ENCODE measurements at regions not wholly inside any gene's neighbourhood (a gene's known extent, or its start where the extent isn't known, plus 50 kb on each side); places are given as distances from the start of the nearest gene placed in this dataset.

DNA sequence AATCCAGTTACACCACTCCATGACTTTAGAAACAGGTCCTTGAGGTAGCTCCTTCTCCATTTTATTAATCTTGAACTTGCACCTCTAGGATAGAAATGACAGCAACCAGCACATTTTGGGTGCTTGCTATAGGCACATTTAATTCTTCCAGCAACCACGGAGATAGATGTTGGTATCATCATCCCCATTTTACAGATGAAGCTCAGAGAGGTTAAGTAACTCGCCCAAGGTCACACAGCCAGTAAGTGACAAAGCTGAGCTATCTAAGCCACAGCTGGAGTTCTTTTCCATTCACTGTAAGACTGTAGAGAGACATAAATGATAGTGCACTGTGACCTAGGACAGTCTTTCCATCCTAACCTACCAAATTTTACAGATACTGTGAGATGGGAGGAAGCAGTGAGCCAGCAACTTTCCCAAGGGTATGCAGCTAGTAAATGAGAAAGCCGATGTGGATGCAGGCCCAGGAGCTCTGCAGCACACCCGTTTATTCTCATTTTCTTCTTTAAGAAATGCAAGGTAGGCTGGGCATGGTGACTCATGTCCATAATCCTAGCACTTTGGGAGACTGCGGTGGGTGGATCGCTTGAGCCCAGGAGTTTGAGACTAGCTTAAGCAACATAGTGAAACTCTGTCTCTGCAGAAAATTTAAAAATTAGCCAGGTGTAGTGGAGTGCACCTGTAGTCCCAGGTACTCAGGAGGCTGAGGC lies 103.2 kb downstream of the TBX5 start:
- FAIRE-seq (no peak), DNase-seq (ENCODE audit: low spot score) (no peak)

DNA sequence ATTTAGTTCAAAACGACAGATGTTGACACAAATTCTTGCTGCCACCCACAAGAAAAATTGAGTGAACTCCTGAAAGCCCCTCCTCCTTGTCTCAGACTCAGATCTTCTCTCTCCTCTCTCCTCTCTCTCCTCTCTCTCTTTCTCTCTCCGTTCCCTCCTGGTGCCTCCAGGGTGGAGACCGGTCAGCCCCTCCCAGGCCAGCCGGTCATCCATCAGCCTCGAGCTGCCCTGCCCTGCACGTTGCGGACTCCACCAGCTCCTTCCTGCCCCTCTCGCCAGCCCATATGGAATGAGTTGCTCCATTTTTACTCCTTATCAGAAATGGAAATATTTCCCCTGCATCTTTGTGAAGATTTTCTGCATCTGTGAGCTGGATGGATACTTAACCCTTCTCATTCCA lies 103.8 kb downstream of the TBX5 start:
- FAIRE-seq (no peak), DNase-seq (ENCODE audit: low spot score) (no peak)

DNA sequence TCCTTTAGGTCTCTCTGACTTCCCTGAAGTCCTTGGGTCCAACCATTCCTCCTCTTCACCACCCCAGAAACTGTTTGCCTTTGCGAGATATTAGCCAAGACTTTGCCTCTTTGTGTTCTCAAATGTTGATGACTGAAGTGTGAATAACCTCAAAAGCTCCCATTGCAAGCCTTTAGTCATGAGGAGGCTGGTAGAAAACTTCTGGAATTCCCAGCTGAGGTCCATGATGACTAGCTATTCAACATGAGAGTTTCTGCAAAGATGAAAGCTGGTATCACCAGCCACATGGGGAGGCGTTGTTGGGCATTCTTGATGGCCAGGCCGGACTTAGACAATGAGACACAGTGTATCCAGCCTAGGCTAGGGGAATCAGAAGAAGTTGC lies 111.7 kb downstream of the TBX5 start:
- FAIRE-seq (no peak), DNase-seq (ENCODE audit: low spot score) (no peak)

DNA sequence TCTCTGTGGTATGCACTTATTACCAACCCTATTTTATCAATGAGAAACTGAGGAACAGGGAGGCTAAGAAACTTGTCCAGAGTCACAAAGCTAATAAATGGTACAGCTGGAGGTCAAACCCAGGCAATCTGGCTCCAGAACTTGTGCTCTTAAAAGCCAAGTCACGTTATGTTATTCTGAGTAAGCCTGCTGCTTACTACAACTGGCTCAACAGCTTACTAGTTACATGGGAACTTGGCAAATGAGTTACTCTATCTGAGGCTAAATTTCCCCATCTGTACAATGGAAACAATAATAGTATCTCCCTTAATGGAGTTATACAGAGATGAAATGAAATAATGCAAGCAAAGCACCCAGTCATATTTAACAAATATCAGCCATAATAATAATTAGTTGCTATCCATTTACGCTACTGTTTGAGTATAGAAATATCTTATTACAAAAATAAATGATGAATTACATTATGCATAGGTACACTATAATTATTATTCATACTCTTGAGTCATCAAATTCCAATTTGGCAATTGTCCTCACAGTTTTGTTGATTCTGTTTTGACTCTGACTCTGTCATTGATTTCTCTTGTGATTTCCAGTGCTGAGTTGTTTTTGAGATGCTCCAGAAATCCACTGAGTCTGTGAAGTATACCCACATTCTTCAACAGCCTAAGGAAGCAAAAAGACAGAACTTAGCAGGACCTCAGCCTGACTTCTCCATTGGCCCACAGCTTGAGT lies 112.2 kb downstream of the TBX5 start:
- no peak for FAIRE-seq
- no peak for DNase-seq (ENCODE audit: low spot score)

DNA sequence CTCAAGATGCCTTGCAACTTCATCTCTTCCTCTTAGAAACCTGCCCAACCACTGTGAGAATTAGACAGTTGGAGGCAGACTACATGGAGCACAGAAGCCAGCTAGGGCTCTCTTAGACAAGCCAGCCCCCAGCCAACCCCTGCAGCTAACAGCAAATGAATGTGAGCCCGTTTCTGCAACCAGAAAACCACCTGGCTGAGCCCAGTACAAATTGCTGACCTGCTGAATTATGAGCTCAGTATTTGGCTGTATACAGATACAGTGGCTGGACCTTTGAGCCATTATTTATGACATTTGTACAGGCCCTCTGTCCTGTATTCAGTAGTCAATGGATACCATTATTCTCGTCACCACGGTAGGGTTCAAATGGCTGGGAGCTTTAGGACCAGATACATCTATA lies 112.9 kb downstream of the TBX5 start:
- DNase-seq (ENCODE audit: low spot score): no peak
- no peak for FAIRE-seq

DNA sequence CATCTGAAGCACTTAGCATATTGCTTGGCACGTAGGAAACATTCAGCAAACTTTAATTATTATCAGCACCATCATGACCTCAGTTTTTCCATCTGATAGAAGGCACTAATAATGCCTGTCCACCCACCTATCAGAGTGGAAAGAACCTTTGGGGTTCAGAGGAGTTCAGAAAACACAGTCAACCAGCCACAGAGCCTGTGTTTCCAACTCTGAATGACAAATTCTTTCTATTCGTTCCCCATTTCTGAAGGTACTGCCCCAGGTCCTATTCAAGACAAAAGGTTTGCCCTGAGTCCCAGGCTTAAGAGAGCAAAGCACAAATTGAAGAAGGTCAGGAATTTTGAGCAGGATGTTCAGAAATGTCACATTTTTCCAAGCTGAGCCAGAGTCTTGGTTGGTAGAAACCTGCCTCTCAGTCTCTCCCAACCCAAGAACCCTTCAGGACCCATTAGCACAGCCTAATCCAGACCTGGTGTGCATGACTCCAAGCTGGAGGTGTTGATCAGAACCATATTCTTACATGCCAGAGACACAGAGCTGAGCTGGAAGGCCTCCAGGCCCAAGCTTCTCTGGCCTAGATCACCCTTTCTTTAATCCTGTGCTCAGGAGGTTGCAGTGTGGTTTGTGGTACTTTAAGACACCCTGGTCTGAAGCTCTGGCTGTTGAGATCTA lies 114.4 kb downstream of the TBX5 start:
- FAIRE-seq: no peak
- DNase-seq (ENCODE audit: low spot score): no peak

DNA sequence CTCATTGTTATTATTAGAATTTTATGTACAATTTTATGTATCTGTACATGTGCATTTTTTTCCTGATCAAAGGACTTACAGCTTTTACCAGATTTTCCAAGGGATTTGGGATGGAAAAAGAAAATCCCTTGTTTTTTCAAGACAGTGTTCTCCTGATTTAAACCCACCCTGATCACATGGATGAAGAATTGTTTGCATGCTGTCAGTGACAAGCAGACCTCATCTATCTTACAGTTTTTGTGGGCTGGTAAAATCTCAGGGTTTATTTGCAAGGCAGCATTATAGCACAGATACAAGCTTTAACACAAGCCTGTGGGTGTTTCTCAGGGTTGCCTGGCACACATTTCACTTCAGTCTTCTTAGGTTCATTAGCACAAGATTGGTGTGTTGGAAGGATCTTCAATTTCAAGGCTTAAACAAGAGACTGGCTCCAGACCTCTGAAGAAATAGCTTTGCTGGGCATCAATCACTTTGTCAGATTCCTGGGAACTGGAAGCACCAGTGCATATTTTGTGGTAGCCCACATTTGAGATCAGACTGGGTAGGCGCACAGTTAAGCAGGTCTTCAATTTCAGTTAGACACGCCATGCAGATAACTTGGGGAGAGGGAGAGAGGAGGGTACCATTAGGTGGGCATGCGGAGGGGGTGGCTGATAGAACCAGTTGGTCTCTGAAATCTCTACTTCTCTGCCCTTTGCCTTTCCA lies 118.0 kb downstream of the TBX5 start:
- DNase-seq (ENCODE audit: low spot score) (peak; percentile 24), FAIRE-seq (no peak)

DNA sequence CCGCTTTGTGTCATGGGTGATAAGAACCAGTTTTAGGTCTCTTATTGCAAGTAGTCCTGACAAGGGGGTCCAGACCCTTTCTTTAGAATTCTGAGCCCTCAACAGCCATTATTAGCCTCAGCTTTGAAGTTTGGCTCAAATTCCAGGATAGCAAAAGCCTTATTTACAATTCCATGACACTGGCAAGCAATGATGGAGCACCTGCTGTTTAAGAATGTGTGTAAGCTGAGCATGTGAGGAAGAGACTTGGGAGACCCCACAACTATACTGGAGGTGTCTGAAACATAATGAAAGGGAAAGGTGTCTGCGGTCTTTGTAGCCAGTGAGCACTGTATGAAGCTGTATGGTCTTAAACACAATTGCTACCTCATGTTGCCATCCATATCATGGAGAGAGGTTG lies 119.8 kb downstream of the TBX5 start:
- no peak for FAIRE-seq

DNA sequence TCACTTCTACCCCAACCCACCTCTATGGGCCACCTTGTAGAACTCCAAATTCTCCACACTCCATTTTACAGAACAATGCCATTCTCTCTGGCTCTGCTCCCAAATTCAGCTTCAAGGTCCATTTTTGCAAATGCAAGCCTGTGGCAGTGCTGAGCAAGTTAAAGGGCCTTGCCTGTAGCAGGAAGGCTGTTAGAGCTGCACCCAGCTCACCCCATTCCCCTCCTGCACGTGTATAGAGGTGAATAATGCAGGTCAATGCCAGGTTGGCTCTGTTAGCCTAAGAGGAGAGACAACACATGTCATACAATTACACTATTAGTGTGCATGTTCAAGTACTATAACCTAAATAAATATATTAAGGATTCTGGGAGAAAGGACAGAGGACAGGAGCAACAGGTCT lies 120.4 kb downstream of the TBX5 start:
- FAIRE-seq: no peak

More for the DNA sequence above, 119.8 kb downstream of the TBX5 start:
- no peak for DNase-seq (ENCODE audit: low spot score)

DNA sequence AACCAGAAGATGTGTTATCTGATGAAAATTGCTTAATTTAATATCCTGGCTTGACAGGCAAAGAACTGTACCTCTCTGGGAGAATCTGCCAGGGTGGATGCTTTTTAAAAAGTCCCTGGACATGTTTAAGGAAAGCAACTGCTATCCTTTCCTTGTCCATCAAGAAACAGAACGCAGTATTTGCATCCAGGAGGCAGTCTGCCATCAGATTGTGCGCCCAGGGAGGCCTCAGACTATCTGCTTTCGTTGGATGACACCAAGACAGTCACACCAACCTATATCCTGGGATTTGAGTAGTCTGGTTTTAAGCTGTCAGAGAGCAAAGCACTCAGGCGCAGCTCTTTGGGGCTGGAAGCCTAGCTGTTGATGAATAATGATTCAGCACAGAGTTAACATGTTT lies 121.9 kb downstream of the TBX5 start:
- DNase-seq (ENCODE audit: low spot score) (no peak), FAIRE-seq (no peak)

More for the DNA sequence above, 120.4 kb downstream of the TBX5 start:
- no peak for DNase-seq (ENCODE audit: low spot score)

DNA sequence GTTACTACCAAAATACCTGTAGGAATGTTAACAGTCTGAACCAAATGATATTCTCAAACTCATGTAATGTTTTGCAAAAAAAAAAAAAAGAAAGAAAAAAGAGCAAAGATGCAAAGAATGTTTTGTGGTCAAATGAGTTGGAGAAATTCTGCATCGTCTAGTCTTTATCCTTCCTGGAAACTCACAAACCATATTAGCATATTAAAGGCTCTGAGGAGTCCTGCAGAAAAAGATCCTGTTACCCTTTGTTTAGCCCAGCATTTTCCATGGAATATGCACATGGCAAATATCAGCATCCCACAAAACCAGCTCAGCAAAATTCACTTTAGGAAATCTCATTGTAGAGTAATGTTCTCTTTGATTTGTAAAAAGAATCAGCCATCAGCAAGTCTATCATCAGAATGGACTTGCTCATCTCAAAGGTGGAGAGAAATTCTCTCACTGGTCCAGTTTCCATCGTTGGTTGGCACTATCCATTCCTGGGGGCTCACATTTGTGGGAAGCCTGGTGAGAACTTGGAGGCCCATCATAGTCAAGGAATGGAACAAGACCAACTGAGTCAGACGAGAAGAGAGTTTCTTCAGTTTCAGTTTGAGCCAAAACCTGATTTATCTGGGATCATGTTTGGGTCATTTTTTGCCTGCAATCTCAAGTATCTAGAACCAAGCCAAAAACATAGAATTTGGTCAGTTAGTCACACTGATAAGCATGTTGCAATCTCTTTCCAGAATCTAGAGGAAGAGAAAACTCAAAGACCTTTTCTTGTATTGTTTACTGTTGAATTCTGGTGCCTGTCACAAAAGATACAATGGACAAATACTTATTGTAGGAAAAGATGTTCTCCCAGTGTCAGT lies 129.8 kb downstream of the TBX5 start:
- no peak for FAIRE-seq
- DNase-seq (ENCODE audit: low spot score): no peak

DNA sequence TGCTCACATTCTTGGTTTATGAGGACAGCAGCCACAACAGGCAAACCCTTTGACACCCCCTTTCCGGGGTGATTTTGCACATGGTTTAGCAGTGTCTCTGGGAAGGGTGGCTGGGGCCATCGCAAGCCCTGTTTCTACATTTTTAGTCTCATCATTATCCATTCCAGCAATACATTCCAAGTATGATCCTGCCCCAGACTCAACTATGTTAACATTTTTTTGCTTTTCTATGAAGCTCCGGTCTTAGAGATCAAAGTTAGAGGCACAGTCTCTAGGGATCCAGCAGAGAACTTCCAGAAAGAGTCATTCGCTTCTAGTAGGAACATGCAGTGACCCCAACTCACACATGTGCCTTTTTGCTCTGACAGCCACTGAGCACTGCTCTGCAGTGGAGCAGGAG lies 130.9 kb downstream of the TBX5 start:
- DNase-seq (ENCODE audit: low spot score): peak; percentile 14
- no peak for FAIRE-seq

DNA sequence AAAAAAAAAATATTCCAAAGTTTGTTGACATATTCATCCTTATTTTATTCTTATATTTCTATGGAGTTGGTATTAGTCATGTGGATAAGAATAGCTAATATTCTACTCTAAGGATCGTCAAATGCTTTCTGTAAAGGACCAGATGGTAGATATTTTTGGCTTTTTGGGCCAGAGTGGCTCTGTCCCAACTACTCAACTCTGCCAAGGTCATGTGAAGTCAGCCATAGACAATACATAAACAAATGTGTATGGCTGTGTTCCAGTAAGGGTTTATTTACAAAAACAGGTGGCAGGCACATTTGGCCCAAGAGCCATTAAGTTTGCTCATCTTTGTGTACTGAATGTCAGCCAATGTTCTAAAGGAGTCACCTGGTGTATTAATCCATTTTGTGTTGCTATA lies 131.8 kb downstream of the TBX5 start:
- FAIRE-seq: peak; percentile 13
- no peak for DNase-seq (ENCODE audit: low spot score)

DNA sequence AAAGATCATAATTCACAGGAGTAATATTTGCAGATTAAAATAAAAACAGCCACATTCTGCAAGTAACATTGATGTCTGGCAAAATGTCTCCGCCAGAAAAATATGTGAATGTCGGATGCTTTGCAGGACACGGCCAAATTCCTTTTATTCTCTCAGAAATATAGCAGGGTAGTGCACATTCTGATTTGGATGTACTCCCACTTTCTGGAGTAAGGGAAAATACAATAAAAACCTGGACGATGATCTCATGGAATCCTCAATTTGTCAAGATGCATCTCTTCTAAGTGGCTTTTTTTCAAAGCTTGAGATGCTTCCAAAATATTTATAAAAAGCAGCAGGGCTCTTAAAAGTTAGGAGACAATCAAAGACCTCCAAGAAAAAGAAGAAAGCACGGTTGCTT lies 133.3 kb downstream of the TBX5 start:
- DNase-seq (ENCODE audit: low spot score) (no peak), FAIRE-seq (no peak)

DNA sequence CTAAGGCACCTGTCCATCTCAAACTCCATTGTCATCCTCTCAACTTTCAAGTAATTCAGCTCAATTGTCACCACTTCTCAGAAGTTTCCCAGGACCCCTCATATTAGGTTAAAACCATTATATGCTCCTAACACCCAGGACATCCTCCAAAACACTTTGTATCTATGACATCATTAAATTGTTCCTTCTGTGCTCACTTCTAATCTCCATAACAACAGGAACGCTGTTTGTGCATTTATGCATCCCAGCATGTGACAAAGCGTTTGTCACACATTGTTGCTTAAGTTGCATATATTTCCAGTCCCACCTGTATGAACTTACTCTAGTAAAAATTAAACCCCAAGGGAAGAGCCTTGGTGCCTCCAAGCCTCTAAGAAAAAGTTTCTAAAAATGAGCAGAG lies 133.9 kb downstream of the TBX5 start:
- FAIRE-seq (no peak), DNase-seq (ENCODE audit: low spot score) (no peak)

DNA sequence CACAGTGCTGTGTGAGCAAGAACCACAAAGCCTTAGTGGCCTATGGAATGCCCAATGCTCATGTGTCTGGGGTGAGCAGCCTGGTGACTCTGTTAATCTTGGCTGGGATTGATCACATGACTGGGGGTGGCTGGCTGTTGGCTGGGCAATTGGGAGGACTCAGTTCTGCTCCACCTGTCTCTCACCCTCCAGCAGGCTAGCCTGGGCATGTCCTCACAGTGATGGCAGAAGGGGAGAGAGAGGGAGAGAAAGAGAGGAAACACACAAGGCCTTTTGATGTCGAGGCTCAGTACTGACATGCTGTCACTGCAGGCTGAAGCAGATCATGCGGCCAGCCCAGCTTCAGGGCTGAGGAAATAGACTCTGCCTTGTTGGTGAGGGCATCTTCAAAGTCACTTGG lies 136.8 kb downstream of the TBX5 start:
- no peak for FAIRE-seq

DNA sequence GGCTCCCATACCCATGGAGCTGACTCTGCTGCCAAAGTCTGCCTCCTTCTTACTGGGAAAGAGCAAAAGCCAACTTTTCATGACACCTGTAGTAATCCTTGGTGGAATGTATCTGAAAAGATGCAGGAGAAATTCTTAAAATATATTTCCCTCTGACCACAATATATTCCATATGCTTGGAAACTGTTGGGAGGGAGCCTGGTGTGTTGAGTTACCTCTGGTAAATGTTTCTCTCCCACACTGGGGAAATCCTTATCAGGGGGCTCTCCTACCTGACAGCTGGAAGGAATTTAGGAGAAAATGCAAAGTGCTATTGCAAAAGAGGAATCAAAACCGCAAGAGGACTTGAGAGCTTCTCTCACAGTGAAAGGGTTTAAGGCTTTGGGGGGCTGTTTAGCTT lies 139.4 kb downstream of the TBX5 start:
- no peak for DNase-seq (ENCODE audit: low spot score)
- FAIRE-seq: no peak

More for the DNA sequence above, 136.8 kb downstream of the TBX5 start:
- no peak for DNase-seq (ENCODE audit: low spot score)

DNA sequence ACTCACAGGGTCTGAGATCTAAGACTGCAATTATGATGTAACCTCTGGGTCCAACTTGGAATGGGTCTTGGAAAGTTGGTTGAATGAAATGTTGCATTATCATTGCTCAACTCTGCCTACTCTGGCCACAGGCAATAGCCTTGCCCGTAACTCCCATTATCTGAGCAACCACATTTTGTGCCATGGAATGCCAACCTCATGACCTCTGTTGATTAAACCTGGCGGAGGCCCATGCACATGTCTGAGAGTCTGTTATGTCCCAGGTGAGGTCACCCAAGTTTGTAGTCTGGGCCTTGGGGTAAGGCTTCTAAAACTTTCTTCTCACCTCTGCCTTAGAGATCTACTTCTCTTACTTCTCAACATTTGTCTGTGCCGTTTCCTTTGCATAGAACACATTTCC lies 140.9 kb downstream of the TBX5 start:
- FAIRE-seq (no peak), DNase-seq (ENCODE audit: low spot score) (no peak)

DNA sequence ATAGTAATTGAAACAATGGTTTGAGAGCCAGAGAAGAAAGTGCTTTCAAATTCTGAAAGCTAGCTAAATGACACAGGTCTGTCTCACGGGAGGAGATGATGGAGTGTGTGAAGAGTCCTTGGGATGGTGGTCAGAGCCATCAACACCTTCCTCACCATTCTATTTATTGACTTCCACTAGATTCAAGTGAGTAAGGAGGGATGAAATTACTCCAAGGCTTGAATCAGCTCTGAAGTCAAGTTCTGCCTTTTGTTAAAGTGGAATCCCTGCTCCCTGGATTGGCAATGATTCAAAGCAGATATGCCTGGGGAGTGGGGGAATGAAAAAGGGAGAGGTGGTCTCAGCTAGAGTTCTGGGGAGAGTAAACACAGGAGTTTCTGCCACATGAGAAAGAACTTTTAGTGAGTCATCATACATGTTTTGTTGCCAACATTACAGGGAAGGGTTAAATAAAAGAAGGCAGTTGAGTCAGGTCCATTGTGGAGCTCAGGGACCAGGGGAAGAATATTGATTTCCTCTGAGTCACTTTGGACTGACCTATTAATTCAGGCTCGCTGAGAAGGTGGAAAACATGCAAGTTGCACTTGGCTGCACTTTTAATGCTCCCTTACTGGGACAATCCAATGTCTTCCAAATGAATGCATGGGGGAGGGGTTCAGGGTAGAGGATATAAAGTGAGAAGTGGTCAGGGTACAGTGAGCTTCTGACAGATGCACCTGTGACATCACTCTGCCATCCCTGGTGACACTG lies 142.7 kb downstream of the TBX5 start:
- DNase-seq (ENCODE audit: low spot score) (peak; percentile 48), FAIRE-seq (no peak)

DNA sequence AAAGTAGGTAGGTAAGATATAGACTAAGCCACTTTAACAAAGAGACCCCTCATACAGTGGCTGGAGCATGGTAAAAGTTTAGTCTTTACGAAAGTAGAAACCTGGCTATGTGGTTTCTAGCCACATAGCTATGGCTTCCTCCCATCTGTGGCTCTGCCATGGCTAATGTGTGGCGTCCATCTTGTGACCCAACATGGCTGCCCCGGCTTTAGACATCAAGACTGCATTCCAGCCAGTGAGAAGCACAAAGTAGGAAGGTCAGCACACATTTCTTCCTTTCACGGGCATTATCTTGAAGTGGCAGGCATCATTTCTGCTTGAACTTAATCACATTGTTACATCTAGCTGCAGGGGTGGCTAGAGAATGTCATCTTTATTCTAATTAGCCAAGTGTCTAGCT lies 148.3 kb downstream of the TBX5 start:
- DNase-seq (ENCODE audit: low spot score) (no peak), FAIRE-seq (no peak)

All from urothelium cell line (cell line).